ENCODE measurements at regions not wholly inside any gene's neighbourhood (a gene's known extent, or its start where the extent isn't known, plus 50 kb on each side); places are given as distances from the start of the nearest gene placed in this dataset.

DNA sequence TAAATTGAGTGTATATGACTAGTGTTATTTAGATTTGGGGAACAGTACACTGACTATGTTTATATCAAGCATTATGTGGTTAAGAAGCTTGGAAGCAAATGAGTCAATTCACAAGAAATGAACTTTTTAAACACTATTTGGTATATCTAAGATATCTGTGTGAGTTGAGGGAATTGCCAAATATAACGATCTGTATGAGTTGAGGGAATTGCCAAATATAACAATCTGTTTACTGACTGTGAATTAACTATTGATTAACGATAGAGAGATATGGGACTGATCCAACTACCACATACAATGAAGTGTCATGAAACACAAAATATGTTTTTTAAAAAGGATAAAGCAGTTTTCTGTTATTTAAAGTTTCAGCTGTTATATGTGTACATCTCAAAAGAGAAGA, 301.4 kb downstream of the TENT4A start:
- H3K36me3 ChIP-seq (ENCODE audit: insufficient read depth, insufficient read length, low read length) = no peaks in the 10 kb centered on the region
- H3K4me3 ChIP-seq (ENCODE audit: insufficient read length, low read depth) = no peak overlapping the region

DNA sequence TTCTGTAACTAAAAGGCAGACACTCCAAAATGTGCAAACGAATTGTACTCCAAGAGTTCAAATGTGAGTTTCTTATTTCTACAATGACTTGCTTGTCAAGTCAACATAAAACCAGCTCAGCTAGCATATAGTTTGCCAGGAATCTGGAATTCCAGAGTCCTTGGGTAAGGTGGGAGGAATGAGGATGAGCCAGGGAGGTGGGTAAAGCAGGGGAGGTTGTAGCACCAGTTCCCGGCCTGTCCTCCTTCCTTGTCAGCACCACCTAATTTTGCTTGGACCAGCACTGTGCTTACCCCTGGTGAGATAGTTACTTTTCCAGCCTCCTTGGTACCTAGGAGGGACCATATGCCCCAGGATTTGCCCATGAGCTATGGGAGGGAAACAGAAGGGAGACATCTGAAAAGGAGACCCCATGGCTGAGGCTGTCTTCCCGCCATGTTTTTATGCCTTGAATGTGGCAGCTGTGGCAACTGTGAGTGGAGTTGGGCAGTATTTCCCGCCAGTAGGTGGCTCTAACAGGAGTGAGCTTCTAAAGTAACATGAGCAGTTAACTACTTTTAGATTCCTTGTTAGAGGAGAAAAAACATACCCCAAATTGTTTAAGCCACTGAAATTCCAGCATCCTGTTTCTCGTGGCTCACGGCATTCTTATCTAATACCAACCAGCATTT, 302.5 kb downstream of the TENT4A start:
- TF ChIP-seq ZNF274 (IDR thresholded peaks at IDR 0.05; ENCODE audit: low read depth, low read length) = no peak
- peak; percentile 19 for TF ChIP-seq YY1 (IDR thresholded peaks at IDR 0.05; ENCODE audit: insufficient read depth, insufficient read length)
- no peak for TF ChIP-seq SUZ12 (IDR thresholded peaks at IDR 0.05; ENCODE audit: extremely low read depth, insufficient read depth, insufficient read length)
- Histone ChIP-seq H3K27me3 (ENCODE audit: insufficient read depth, insufficient read length) (no peaks in the 10 kb centered on the region), H3K4me3 (ENCODE audit: insufficient read length, low read depth) (no peak overlapping the region), H3K9ac (ENCODE audit: insufficient read length, low read depth) (no peak overlapping the region), H3K4me1 (ENCODE audit: insufficient read depth, insufficient read length) (no peaks in the 10 kb centered on the region), H3K9me3 (ENCODE audit: insufficient read depth, low read length) (no peaks in the 10 kb centered on the region), H3K36me3 (ENCODE audit: insufficient read depth, insufficient read length, low read length) (no peaks in the 10 kb centered on the region)
- peak; percentile 20 for DNase-seq (ENCODE audit: low read depth, low spot score)

More for the DNA sequence above, 301.4 kb downstream of the TENT4A start:
- Histone ChIP-seq H3K9ac (ENCODE audit: insufficient read length, low read depth) (no peak overlapping the region), H3K27me3 (ENCODE audit: insufficient read depth, insufficient read length) (no peaks in the 10 kb centered on the region), H3K9me3 (ENCODE audit: insufficient read depth, low read length) (no peaks in the 10 kb centered on the region), H3K4me1 (ENCODE audit: insufficient read depth, insufficient read length) (no peaks in the 10 kb centered on the region)
- no peak for TF ChIP-seq SUZ12 (IDR thresholded peaks at IDR 0.05; ENCODE audit: extremely low read depth, insufficient read depth, insufficient read length)
- TF ChIP-seq YY1 (IDR thresholded peaks at IDR 0.05; ENCODE audit: insufficient read depth, insufficient read length) = no peak
- no peak for DNase-seq (ENCODE audit: low read depth, low spot score)

DNA sequence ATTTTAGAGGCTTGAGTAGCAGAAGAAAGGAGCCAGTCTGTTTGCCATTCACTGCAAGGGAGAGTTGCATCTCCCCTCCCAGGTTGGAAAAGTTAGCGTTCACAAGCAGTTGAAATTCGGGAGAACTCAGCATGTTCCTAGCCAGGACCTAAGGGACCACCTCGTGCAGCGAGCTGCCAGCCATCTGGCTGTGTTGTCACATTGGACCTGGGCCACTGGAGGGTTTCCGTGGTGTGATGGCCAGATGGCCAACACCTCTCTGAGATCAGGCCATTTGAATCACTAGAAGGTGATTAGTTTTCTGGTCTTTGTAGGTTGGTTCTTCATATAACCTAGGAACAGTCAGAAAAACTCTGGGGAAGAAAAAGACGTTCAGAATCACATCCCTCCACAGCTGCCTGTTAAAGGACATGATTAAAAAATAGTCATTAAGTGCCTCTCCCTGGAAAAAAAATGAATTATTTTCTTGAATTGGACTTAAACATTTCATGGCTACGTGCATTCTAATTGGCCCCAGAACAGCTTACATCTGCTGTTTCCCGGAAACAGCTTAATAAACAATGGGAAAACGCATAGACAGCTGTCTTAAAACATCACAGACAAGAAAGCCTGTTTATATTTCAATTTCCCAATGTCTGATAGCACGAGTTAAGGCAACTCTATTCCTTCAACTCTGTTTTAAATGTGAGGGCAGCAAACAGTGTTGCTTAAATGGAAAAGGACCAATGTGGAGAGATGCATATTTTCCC, 303.9 kb downstream of the TENT4A start:
- Histone ChIP-seq H3K27me3 (ENCODE audit: insufficient read depth, insufficient read length) (no peaks in the 10 kb centered on the region), H3K9me3 (ENCODE audit: insufficient read depth, low read length) (peaks cover 4% of the 10 kb centered on the region; the same call in 1 of the 2 replicates), H3K4me3 (ENCODE audit: insufficient read length, low read depth) (no peak overlapping the region), H3K4me1 (ENCODE audit: insufficient read depth, insufficient read length) (no peaks in the 10 kb centered on the region), H3K9ac (ENCODE audit: insufficient read length, low read depth) (no peak overlapping the region), H3K36me3 (ENCODE audit: insufficient read depth, insufficient read length, low read length) (no peaks in the 10 kb centered on the region)
- no peak for DNase-seq (ENCODE audit: low read depth, low spot score)
- TF ChIP-seq SUZ12 (IDR thresholded peaks at IDR 0.05; ENCODE audit: extremely low read depth, insufficient read depth, insufficient read length) (no peak), ZNF274 (IDR thresholded peaks at IDR 0.05; ENCODE audit: low read depth, low read length) (no peak), YY1 (IDR thresholded peaks at IDR 0.05; ENCODE audit: insufficient read depth, insufficient read length) (no peak)

DNA sequence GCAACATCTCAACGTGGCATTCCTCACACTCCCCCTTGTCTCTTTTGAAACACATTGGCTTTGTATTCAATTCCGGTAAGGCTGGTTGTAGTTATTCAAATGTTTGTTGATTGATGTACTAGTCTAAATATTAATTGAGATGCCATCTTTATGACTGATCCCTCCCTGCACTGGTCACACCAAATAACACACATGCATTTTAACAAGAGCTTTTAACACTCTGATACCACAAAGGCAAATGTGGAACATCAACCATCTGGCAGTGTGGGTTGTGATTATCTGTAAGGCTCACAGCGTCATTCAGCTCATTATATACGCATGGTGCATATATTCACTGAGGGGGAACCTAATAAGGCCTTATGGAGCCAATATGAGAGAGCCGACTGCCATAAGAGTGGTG, 305.0 kb downstream of the TENT4A start:
- DNase-seq (ENCODE audit: low read depth, low spot score) = no peak
- no peaks in the 10 kb centered on the region for H3K4me1 ChIP-seq (ENCODE audit: insufficient read depth, insufficient read length)
- H3K36me3 ChIP-seq (ENCODE audit: insufficient read depth, insufficient read length, low read length) = no peaks in the 10 kb centered on the region
- no peak for TF ChIP-seq SUZ12 (IDR thresholded peaks at IDR 0.05; ENCODE audit: extremely low read depth, insufficient read depth, insufficient read length)
- no peak for TF ChIP-seq YY1 (IDR thresholded peaks at IDR 0.05; ENCODE audit: insufficient read depth, insufficient read length)
- TF ChIP-seq ZNF274 (IDR thresholded peaks at IDR 0.05; ENCODE audit: low read depth, low read length) = no peak
- H3K27me3 ChIP-seq (ENCODE audit: insufficient read depth, insufficient read length) = no peaks in the 10 kb centered on the region
- H3K9me3 ChIP-seq (ENCODE audit: insufficient read depth, low read length) = peaks cover 14% of the 10 kb centered on the region; the same call in 1 of the 2 replicates
- no peak overlapping the region for H3K4me3 ChIP-seq (ENCODE audit: insufficient read length, low read depth)
- H3K9ac ChIP-seq (ENCODE audit: insufficient read length, low read depth) = no peak overlapping the region

DNA sequence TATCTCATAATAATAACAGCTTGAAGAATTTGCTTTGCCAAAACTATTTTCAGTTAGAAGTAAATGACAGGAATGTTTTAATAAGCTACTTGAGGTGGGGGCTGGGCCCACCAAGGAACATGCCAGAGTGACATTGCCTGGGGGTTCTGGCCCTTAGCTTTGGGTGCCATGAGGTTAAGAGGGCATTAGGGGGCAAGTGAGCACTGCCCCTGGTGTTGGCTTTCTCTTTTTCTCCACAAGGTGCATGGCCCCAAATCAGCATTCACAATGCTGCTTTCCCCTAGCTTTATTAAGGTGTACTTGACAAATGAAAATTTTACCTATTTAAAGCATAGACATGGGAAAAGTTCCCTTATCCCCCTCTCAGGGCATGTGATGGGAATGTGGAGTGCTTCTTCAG, 305.4 kb downstream of the TENT4A start:
- H3K4me3 ChIP-seq (ENCODE audit: insufficient read length, low read depth) = no peak overlapping the region
- DNase-seq (ENCODE audit: low read depth, low spot score) = no peak
- no peaks in the 10 kb centered on the region for H3K36me3 ChIP-seq (ENCODE audit: insufficient read depth, insufficient read length, low read length)
- TF ChIP-seq SUZ12 (IDR thresholded peaks at IDR 0.05; ENCODE audit: extremely low read depth, insufficient read depth, insufficient read length) (no peak), ZNF274 (IDR thresholded peaks at IDR 0.05; ENCODE audit: low read depth, low read length) (no peak), YY1 (IDR thresholded peaks at IDR 0.05; ENCODE audit: insufficient read depth, insufficient read length) (no peak)
- H3K4me1 ChIP-seq (ENCODE audit: insufficient read depth, insufficient read length) = no peaks in the 10 kb centered on the region
- no peak overlapping the region for H3K9ac ChIP-seq (ENCODE audit: insufficient read length, low read depth)
- no peaks in the 10 kb centered on the region for H3K27me3 ChIP-seq (ENCODE audit: insufficient read depth, insufficient read length)
- H3K9me3 ChIP-seq (ENCODE audit: insufficient read depth, low read length) = peaks cover 14% of the 10 kb centered on the region

DNA sequence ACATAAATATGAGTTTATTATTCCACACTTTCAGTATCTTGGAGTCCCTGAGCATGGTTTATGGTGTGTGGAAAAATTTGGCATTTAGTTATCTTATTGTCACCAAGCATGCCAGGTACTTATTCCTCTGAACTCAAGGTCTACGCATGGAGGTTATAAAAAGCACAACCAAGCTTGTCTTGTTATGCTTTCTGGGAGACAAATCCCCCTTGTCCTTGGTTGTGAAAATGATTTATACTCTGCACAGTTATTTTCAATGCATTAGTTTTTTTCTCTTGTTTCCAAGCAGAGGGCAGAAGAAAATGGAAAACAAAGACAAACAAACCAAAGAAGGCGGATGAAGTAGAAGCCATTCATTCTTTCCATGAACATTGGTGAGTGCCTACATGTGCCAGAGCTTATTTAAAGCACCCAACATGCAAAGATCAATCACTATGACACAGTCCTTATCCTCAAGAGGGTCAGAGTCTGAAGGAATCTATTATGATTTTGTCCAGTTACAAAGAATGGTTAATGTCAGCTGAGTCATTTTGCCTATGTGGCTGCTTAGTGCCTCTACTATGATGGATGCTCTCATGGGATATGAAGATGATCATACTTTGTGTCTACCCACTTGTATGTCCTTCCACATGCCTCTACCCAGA, 323.1 kb downstream of the TENT4A start:
- Histone ChIP-seq H3K4me1 (ENCODE audit: insufficient read depth, insufficient read length) (no peaks in the 10 kb centered on the region), H3K4me3 (ENCODE audit: insufficient read length, low read depth) (no peak overlapping the region), H3K9ac (ENCODE audit: insufficient read length, low read depth) (no peak overlapping the region), H3K36me3 (ENCODE audit: insufficient read depth, insufficient read length, low read length) (no peaks in the 10 kb centered on the region), H3K9me3 (ENCODE audit: insufficient read depth, low read length) (no peaks in the 10 kb centered on the region), H3K27me3 (ENCODE audit: insufficient read depth, insufficient read length) (no peaks in the 10 kb centered on the region)
- TF ChIP-seq SUZ12 (IDR thresholded peaks at IDR 0.05; ENCODE audit: extremely low read depth, insufficient read depth, insufficient read length) (no peak), ZNF274 (IDR thresholded peaks at IDR 0.05; ENCODE audit: low read depth, low read length) (no peak), YY1 (IDR thresholded peaks at IDR 0.05; ENCODE audit: insufficient read depth, insufficient read length) (no peak)
- DNase-seq (ENCODE audit: low read depth, low spot score) = no peak

DNA sequence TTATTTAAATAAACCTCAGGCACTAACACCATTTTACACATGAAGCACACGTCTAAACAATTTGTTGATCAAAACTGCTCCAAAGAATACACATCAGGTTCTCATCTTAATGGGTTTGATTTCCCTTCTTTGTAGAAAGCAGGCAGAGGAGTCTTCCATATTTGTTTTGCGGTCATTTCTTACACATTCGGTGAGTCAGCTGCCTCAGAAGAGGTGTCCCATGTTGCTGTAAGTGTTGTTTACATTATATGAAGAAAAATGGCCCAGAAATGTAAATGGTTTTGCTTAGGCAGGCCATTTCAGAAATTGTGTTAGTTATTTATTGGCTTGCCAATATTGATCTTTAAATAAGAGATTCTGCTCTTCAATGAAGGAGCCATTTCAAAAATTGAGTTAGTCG, 325.8 kb downstream of the TENT4A start:
- H3K27me3 ChIP-seq (ENCODE audit: insufficient read depth, insufficient read length) = no peaks in the 10 kb centered on the region
- no peak overlapping the region for H3K4me3 ChIP-seq (ENCODE audit: insufficient read length, low read depth)
- DNase-seq (ENCODE audit: low read depth, low spot score) = no peak
- H3K9ac ChIP-seq (ENCODE audit: insufficient read length, low read depth) = no peak overlapping the region
- no peaks in the 10 kb centered on the region for H3K9me3 ChIP-seq (ENCODE audit: insufficient read depth, low read length)
- H3K36me3 ChIP-seq (ENCODE audit: insufficient read depth, insufficient read length, low read length) = no peaks in the 10 kb centered on the region
- TF ChIP-seq YY1 (IDR thresholded peaks at IDR 0.05; ENCODE audit: insufficient read depth, insufficient read length) (no peak), ZNF274 (IDR thresholded peaks at IDR 0.05; ENCODE audit: low read depth, low read length) (no peak), SUZ12 (IDR thresholded peaks at IDR 0.05; ENCODE audit: extremely low read depth, insufficient read depth, insufficient read length) (no peak)
- no peaks in the 10 kb centered on the region for H3K4me1 ChIP-seq (ENCODE audit: insufficient read depth, insufficient read length)
